Prostate gland (tissue), 2 donors: ENCODE measurements at regions not wholly inside any gene's neighbourhood (a gene's known extent, or its start where the extent isn't known, plus 50 kb on each side); places are given as distances from the start of the nearest gene placed in this dataset.

Experiments
- CTCF ChIP-seq, 4 experiments: fragments of 200-600 bp in 2 of 4; fragments of 450-650 bp in 2 of 4; sonication (generic) in 2 of 4; IDR thresholded peaks; 1 replicate in 3 of 4; 2 replicates in 1 of 4; pipeline ENCODE4 v1.5.1; 2016 to 2019; ENCODE audit warnings: antibody characterized with exemption in 4 of 4, mild to moderate bottlenecking in 2 of 4, moderate library complexity in 2 of 4
- POLR2A ChIP-seq: fragments of 450-650 bp; IDR thresholded peaks from one replicate; pipeline ENCODE4 v1.6.1; 2016; ENCODE audit warnings: antibody characterized with exemption, mild to moderate bottlenecking
- POLR2AphosphoS5 ChIP-seq: sonication (generic); formaldehyde crosslinking; IDR thresholded peaks from one replicate; pipeline ENCODE4 v1.6.1; 2017; ENCODE audit warnings: antibody characterized with exemption

- TF ChIP-seq CTCF (IDR thresholded peaks at IDR 0.05) (no peak), POLR2AphosphoS5 (no peak), POLR2A (no peak)
Observed at GRCh38 chr3:68315546-68315945, 616.8 kb downstream of the TAFA4 start.
